H1 (cell line): ENCODE measurements at regions not wholly inside any gene's neighbourhood (a gene's known extent, or its start where the extent isn't known, plus 50 kb on each side); places are given as distances from the start of the nearest gene placed in this dataset.

Experiments
- CTCF ChIA-PET: fragments of 300-600 bp; sonication (Branson Sonifier 250); formaldehyde crosslinking; loops from one replicate; lab custom pipeline; 2021; ENCODE audit not compliant: partially characterized antibody; lab: Charles Lee
- POLR2A ChIA-PET: fragments of 300-600 bp; sonication (Branson Sonifier 250); formaldehyde crosslinking; loops from one replicate; lab custom pipeline; 2021; ENCODE audit warnings: inconsistent platforms; ENCODE audit not compliant: partially characterized antibody; lab: Charles Lee
- DNase-seq, 2 experiments: peaks; one replicate each; pipeline versions ENCODE4 v3.0.0 to v3.0.0-alpha.2; 2010 to 2022; ENCODE audit warnings: low spot score in 2 of 2, low read depth in 1 of 2, mixed read lengths in 1 of 2
- FAIRE-seq: peaks from 2 replicates; lab custom pipeline; 2011; peaks lifted over from hg19 to GRCh38; lab: Jason Lieb, UNC
- H2AFZ ChIP-seq: 2 replicates; pipeline ENCODE4 v1.8.1; 2012; ENCODE audit warnings: low read length, inconsistent platforms
- H2AK5ac ChIP-seq: 2 replicates; pipeline ENCODE4 v1.6.1; 2013; ENCODE audit warnings: low read depth, low read length
- H2BK120ac ChIP-seq: replicated peaks from 2 replicates; pipeline ENCODE3; 2013; ENCODE audit warnings: low read depth, low read length, inconsistent platforms
- H2BK12ac ChIP-seq: 2 replicates; pipeline ENCODE4 v1.6.1; 2013; ENCODE audit warnings: low read depth, low read length
- H2BK15ac ChIP-seq: 2 replicates; pipeline ENCODE4 v1.6.1; 2013; ENCODE audit warnings: low read length
- H2BK20ac ChIP-seq: 2 replicates; pipeline ENCODE4 v1.6.1; 2013; ENCODE audit warnings: low read length
- H2BK5ac ChIP-seq: 2 replicates; pipeline ENCODE4 v1.6.1; 2013; ENCODE audit warnings: low read depth, low read length
- H3K14ac ChIP-seq: 2 replicates; pipeline ENCODE4 v1.6.1; 2013; ENCODE audit warnings: inconsistent platforms; ENCODE audit not compliant: insufficient read length
- H3K18ac ChIP-seq: 2 replicates; pipeline ENCODE4 v1.6.1; 2013; ENCODE audit warnings: low read length; ENCODE audit errors: extremely low read depth
- H3K23ac ChIP-seq: 2 replicates; pipeline ENCODE4 v1.6.1; 2013; ENCODE audit warnings: inconsistent platforms; ENCODE audit not compliant: insufficient read length
- H3K23me2 ChIP-seq: 2 replicates; pipeline ENCODE4 v1.6.1; 2013; ENCODE audit warnings: low read depth, low read length
- H3K27ac ChIP-seq: 2 replicates; pipeline ENCODE4 v1.6.1; 2011; ENCODE audit warnings: low read depth, low read length, inconsistent platforms
- H3K27me3 ChIP-seq, 4 experiments: replicated peaks in 1 of 4; 1 replicate in 1 of 4; 2 replicates in 3 of 4; pipeline versions ENCODE4 v1.6.1 to v1.8.1; 2011 to 2013; ENCODE audit warnings: low read length in 3 of 4, mild to moderate bottlenecking in 3 of 4, inconsistent platforms in 2 of 4, mixed read lengths in 2 of 4, moderate library complexity in 1 of 4; ENCODE audit not compliant: control insufficient read depth in 3 of 4, insufficient read depth in 3 of 4; ENCODE audit errors: extremely low read depth in 1 of 4
- H3K36me3 ChIP-seq, 4 experiments: 2 replicates each; pipeline versions ENCODE4 v1.6.1 to v1.8.1; 2011 to 2013; ENCODE audit warnings: mild to moderate bottlenecking in 4 of 4, low read length in 3 of 4, moderate library complexity in 2 of 4, control low read depth in 1 of 4, inconsistent platforms in 1 of 4; ENCODE audit not compliant: insufficient read depth in 4 of 4, control insufficient read depth in 2 of 4
- H3K4ac ChIP-seq: replicated peaks from 2 replicates; pipeline ENCODE3; 2013; ENCODE audit warnings: low read length, low read depth, mixed read lengths, inconsistent platforms; ENCODE audit not compliant: insufficient read length
- H3K4me1 ChIP-seq, 4 experiments: replicated peaks in 1 of 4; 1 replicate in 1 of 4; 2 replicates in 3 of 4; pipeline versions ENCODE4 v1.6.1 to v1.8.1; 2011 to 2013; ENCODE audit warnings: low read length in 3 of 4, inconsistent platforms in 2 of 4, mixed read lengths in 1 of 4; ENCODE audit not compliant: insufficient read depth in 4 of 4, control insufficient read depth in 3 of 4
- H3K4me2 ChIP-seq, 2 experiments: 2 replicates each; pipeline versions ENCODE4 v1.6.1 to v1.8.1; 2011 to 2013; ENCODE audit warnings: low read depth in 2 of 2, low read length in 2 of 2, control low read depth in 1 of 2, inconsistent platforms in 1 of 2, mild to moderate bottlenecking in 1 of 2; ENCODE audit not compliant: insufficient read depth in 1 of 2
- H3K4me3 ChIP-seq, 4 experiments: fragments of 200-600, 300-600 bp in 1 of 4; sonication (generic), shearing (Covaris generic), sonication (Bioruptor Twin) in 1 of 4; 2 replicates each; pipeline versions ENCODE4 v1.5.1 to v1.8.1; 2011 to 2016; ENCODE audit warnings: low read length in 4 of 4, low read depth in 3 of 4, control low read depth in 2 of 4, inconsistent platforms in 2 of 4, mild to moderate bottlenecking in 2 of 4, mixed read lengths in 1 of 4, moderate library complexity in 1 of 4; ENCODE audit not compliant: insufficient read depth in 2 of 4; ENCODE audit errors: extremely low read depth in 1 of 4
- H3K56ac ChIP-seq: replicated peaks from 2 replicates; pipeline ENCODE3; 2013; ENCODE audit warnings: low read depth, mild to moderate bottlenecking, mixed read lengths, low read length, inconsistent platforms; ENCODE audit not compliant: insufficient read length
- H3K79me1 ChIP-seq: 2 replicates; pipeline ENCODE4 v1.6.1; 2013; ENCODE audit warnings: low read depth, low read length, control low read depth
- H3K79me2 ChIP-seq, 2 experiments: 2 replicates each; pipeline versions ENCODE4 v1.6.1 to v1.8.1; 2012 to 2013; ENCODE audit warnings: low read length in 2 of 2, mild to moderate bottlenecking in 2 of 2, inconsistent platforms in 1 of 2; ENCODE audit not compliant: insufficient read depth in 2 of 2, control insufficient read depth in 1 of 2
- H3K9ac ChIP-seq, 4 experiments: replicated peaks in 1 of 4; 1 replicate in 1 of 4; 2 replicates in 3 of 4; pipeline versions ENCODE4 v1.6.1 to v1.8.1; 2011 to 2013; ENCODE audit warnings: low read depth in 3 of 4, low read length in 3 of 4, control low read depth in 2 of 4, mild to moderate bottlenecking in 2 of 4, moderate library complexity in 2 of 4, inconsistent platforms in 1 of 4; ENCODE audit errors: extremely low read depth in 1 of 4
- H3K9me3 ChIP-seq, 2 experiments: 2 replicates each; pipeline versions ENCODE4 v1.6.1 to v1.8.1; 2012 to 2013; ENCODE audit warnings: mild to moderate bottlenecking in 2 of 2, moderate library complexity in 2 of 2, control low read depth in 1 of 2, inconsistent platforms in 1 of 2, low read depth in 1 of 2, low read length in 1 of 2, mixed read lengths in 1 of 2; ENCODE audit not compliant: insufficient read depth in 2 of 2
- H4K20me1 ChIP-seq, 2 experiments: replicated peaks in 1 of 2; 2 replicates each; pipeline versions ENCODE3 to v1.8.1; 2011 to 2013; ENCODE audit warnings: inconsistent platforms in 2 of 2, low read length in 2 of 2, mild to moderate bottlenecking in 1 of 2; ENCODE audit not compliant: insufficient read depth in 2 of 2, control insufficient read depth in 1 of 2
- H4K5ac ChIP-seq: 2 replicates; pipeline ENCODE4 v1.6.1; 2013; ENCODE audit warnings: low read length, low read depth, mixed read lengths, inconsistent platforms; ENCODE audit not compliant: insufficient read length
- H4K8ac ChIP-seq: 2 replicates; pipeline ENCODE4 v1.8.0; 2013; ENCODE audit warnings: mild to moderate bottlenecking, moderate library complexity, low read length, inconsistent platforms; ENCODE audit not compliant: insufficient read depth; ENCODE audit errors: extremely low read depth
- H4K91ac ChIP-seq: replicated peaks from 2 replicates; pipeline ENCODE3; 2013; ENCODE audit warnings: low read length, mixed read lengths, inconsistent platforms; ENCODE audit not compliant: insufficient read length
- CREB1 ChIP-seq: IDR thresholded peaks from 2 replicates; pipeline ENCODE4 v1.6.1; 2012; ENCODE audit warnings: inconsistent platforms
- EP300 ChIP-seq, 2 experiments: IDR thresholded peaks; 1 replicate in 1 of 2; 2 replicates in 1 of 2; pipeline ENCODE4 v1.6.1; 2011 to 2012; ENCODE audit warnings: low read depth in 2 of 2, low read length in 2 of 2, mild to moderate bottlenecking in 2 of 2, borderline replicate concordance in 1 of 2, inconsistent platforms in 1 of 2, moderate library complexity in 1 of 2
- EZH2 ChIP-seq: fragments of 200-600 bp; sonication (generic); IDR thresholded peaks from 2 replicates; pipeline ENCODE4 v1.7.1; 2012; ENCODE audit warnings: low read depth, mild to moderate bottlenecking, moderate library complexity, low read length, inconsistent platforms; ENCODE audit not compliant: severe bottlenecking
- KDM4A ChIP-seq: IDR thresholded peaks from one replicate; pipeline ENCODE4 v1.7.1; 2012; ENCODE audit warnings: low read depth, mild to moderate bottlenecking, moderate library complexity, low read length, inconsistent platforms; ENCODE audit not compliant: severe bottlenecking
- MAX ChIP-seq: IDR thresholded peaks from 2 replicates; pipeline ENCODE4 v1.6.1; 2012; ENCODE audit warnings: inconsistent platforms
- NRF1 ChIP-seq: IDR thresholded peaks from 2 replicates; pipeline ENCODE4 v1.6.1; 2011; ENCODE audit warnings: mild to moderate bottlenecking, low read depth, low read length, improper control_type of control experiment
- POLR2AphosphoS5 ChIP-seq: IDR thresholded peaks from 2 replicates; pipeline ENCODE4 v1.6.1; 2011; ENCODE audit warnings: low read depth, low read length
- SP2 ChIP-seq: IDR thresholded peaks from 2 replicates; pipeline ENCODE4 v1.6.1; 2012; ENCODE audit warnings: mild to moderate bottlenecking, low read length, inconsistent platforms
- SRF ChIP-seq: IDR thresholded peaks from 2 replicates; pipeline ENCODE4 v1.6.1; 2011; ENCODE audit warnings: mild to moderate bottlenecking, low read depth, low read length, moderate library complexity
- SUZ12 ChIP-seq: fragments of 200-600 bp; sonication (generic); IDR thresholded peaks from 2 replicates; pipeline ENCODE4 v1.6.1; 2012; ENCODE audit warnings: mild to moderate bottlenecking, inconsistent platforms, low read length, moderate library complexity, mixed read lengths
- TEAD4 ChIP-seq: IDR thresholded peaks from 2 replicates; pipeline ENCODE4 v1.6.1; 2012; ENCODE audit warnings: low read depth, low read length, inconsistent platforms, mixed read lengths
- ZNF274 ChIP-seq: IDR thresholded peaks from 2 replicates; pipeline ENCODE4 v1.7.0; 2012; ENCODE audit warnings: low read length, borderline replicate concordance; ENCODE audit errors: extremely low read depth
- WGBS, 2 experiments: shearing (Covaris generic) in 1 of 2; methylation state at CpG; one replicate each; pipeline versions ENCODE4 v1.1.6 to v1.1.7; 2013 to 2015; ENCODE audit warnings: low lambda C conversion rate in 2 of 2, mixed read lengths in 2 of 2, inconsistent platforms in 1 of 2, low coverage in 1 of 2, missing lambda C conversion rate in 1 of 2; ENCODE audit not compliant: insufficient replicate concordance in 2 of 2, insufficient coverage in 1 of 2, insufficient read length in 1 of 2; ENCODE audit errors: extremely low coverage in 1 of 2, missing lambda C conversion rate in 1 of 2; 5-methylcytosine and 5-hydroxymethylcytosine counted together

GRCh38 chr2:17445744-17446143 lies 72.5 kb downstream of the RAD51AP2 start:
- CTCF ChIA-PET = interaction anchor here (0.6 to 1.1 kb wide), 3 partner anchors 25 to 250 kb away, joined by 3 read pairs; no protein-coding TSS in a partner anchor

More at GRCh38 chr2:17445744-17446143, 72.5 kb downstream of the RAD51AP2 start:
- FAIRE-seq = no peak
- TF ChIP-seq KDM4A (no peak), SRF (no peak), POLR2AphosphoS5 (no peak), CREB1 (no peak), ZNF274 (no peak), NRF1 (no peak), TEAD4 (no peak), EP300 (IDR thresholded peaks at IDR 0.05; ENCODE audit: borderline replicate concordance in 1 of 2, low read depth in 2 of 2, low read length in 2 of 2) (no peak), MAX (no peak), EZH2 (no peak), SUZ12 (no peak), SP2 (no peak)
- TF ChIP-seq, all 59 proteins: peak for 0
- Histone ChIP-seq H3K79me2 (no peaks in the 10 kb centered on the region), H3K56ac (no peak overlapping the region), H3K23me2 (no peaks in the 10 kb centered on the region), H4K20me1 (no peaks in the 10 kb centered on the region), H4K5ac (no peak overlapping the region), H2AFZ (no peak overlapping the region), H2BK120ac (no peak overlapping the region), H3K14ac (no peak overlapping the region), H3K4me3 (no peak overlapping the region), H2BK5ac (no peak overlapping the region), H2BK12ac (no peak overlapping the region), H3K27ac (no peak overlapping the region), H3K9ac (no peak overlapping the region), H3K9me3 (no peaks in the 10 kb centered on the region), H3K4me2 (no peak overlapping the region), H3K79me1 (no peaks in the 10 kb centered on the region), H3K4ac (no peak overlapping the region), H2AK5ac (no peak overlapping the region), H3K18ac (no peak overlapping the region), H4K91ac (no peak overlapping the region), H2BK15ac (no peak overlapping the region), H2BK20ac (no peak overlapping the region), H3K23ac (no peak overlapping the region), H3K36me3 (no peaks in the 10 kb centered on the region), H4K8ac (no peak overlapping the region), H3K4me1 (no peaks in the 10 kb centered on the region; a peak in 1 of 7 replicates), H3K27me3 (no peaks in the 10 kb centered on the region)
- 89% methylated on average over 1 of the region's 1 CpG; no CpG with 5 or more reads in 1 of the 2 experiments for WGBS, 2 experiments
- DNase-seq = no peak
- POLR2A ChIA-PET = no interaction called here
